HG03025 (cell line): ENCODE measurements at regions not wholly inside any gene's neighbourhood (a gene's known extent, or its start where the extent isn't known, plus 50 kb on each side); places are given as distances from the start of the nearest gene placed in this dataset.
"Not testable (repeated sequence)": the region's sequence is repeated elsewhere in the genome, so short reads cannot be mapped to it uniquely, and the experiment has no call there.

ENCODE experiments used
- ATAC-seq: cut with Tn5 transposase; IDR thresholded peaks from one replicate; pipeline ENCODE4 v1.9.1; 2021; ENCODE audit warnings: mild to moderate bottlenecking, moderate library complexity; ENCODE audit not compliant: unreplicated experiment, low FRiP score

DNA sequence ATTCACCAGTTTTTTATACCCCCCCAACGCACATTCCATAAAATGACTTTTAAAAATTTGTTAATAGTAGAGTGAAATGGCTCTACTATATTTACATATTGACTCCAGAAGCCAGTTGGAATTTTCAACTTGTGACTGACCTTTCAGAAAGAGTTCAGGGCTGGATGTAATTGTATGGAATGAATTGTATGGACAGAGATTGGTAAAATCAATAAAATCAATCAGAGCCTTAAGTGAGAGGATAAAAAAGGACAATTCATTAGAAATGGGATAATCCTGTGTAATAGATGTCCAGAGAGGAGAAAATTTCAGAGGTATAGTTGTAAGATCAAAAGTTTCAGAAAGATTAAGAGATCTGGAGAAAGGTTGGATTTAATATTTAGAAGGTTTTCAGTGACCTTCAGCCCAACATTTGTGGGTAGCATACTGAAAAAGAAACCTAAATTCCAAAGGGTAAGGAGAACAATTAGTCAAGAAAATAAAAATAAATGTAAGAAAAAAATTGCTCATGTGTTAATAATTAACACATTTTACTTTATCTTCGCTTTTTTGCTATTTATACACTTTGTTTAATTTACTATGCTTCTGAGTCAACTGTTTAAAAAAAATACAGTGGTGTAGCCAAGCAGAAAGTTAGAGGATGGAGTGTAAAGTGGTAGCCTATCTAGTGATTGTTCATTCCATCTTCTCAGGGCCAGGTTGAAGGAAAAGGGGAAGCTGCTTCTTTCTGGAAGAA is 385.4 kb upstream of the TMEFF2 start:
- ATAC-seq, result no peak

DNA sequence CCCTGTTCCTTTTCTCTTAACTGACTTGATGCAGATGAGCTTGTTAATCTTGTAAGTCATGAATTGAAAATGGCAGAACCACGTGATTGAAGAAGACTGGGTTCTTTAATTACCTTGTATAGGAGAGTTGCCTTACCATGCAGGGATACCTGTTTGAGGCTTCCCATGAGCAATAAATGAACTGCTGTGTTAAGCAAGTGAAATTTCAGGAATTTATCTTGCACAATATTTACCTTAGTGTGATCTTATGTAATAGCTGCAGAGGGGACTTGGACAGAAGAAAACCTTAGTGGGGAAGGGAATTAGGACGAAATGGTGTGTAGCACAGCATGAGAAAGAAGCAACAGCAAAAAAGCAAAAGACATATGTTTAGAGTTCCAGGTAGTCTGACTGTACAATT is 384.0 kb upstream of the TMEFF2 start:
- no peak for ATAC-seq

DNA sequence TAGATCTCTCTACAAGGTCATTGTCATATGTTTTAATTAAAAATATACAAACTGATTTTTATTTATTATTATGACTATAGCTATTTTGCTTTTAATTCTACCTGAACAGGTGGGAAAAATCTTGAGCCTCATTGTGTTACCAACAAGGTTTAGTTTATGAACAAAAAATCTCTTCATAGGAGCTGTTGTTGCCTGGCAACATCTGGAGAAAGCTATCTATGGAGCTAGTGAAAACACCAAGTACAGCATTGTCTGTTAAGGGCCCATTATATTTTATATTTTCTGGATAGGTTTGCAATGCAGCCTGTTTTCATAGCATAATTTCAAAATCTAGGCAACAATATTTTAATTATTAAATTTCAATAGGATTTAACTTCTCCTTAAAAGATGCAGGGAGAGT is 383.0 kb upstream of the TMEFF2 start:
- no peak for ATAC-seq

DNA sequence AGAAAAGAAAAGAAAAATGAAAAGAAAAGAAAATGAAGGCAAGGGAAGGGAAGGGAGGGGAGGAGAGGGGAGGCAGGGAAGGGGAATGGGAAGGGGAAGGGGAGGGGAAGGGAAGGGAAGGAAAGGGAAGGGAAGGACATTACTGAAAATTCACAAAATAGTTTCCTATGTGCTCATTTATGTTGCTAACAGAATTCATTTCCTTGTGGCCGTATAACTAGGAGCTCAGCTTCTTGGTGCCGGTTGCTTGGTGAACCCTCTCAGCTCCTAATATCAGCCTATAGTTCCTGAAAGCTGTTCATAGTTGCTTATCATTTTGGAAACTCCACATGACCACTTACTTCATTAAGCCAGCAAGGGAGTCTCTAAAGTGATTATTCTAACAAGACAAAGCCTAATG is 379.8 kb upstream of the TMEFF2 start:
- no peak for ATAC-seq

DNA sequence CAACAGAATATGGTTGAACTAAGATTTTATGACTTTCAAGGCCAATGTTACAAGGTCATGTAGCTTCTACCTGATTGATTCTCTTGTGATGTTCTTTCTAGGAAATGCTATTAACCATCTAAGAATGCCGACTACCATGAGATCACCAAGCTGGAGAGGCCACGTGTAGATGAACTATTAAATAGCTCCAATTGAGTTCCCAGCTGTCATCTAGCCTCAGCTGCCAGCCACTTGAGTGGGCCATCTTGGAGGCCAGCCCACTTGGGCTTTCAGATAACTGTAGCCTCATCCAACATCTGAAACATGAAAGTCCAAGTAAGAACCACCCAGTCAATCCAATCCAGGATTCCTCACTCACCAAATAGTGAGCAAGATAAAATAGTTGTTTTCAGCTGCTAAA is 376.9 kb upstream of the TMEFF2 start:
- no peak for ATAC-seq

DNA sequence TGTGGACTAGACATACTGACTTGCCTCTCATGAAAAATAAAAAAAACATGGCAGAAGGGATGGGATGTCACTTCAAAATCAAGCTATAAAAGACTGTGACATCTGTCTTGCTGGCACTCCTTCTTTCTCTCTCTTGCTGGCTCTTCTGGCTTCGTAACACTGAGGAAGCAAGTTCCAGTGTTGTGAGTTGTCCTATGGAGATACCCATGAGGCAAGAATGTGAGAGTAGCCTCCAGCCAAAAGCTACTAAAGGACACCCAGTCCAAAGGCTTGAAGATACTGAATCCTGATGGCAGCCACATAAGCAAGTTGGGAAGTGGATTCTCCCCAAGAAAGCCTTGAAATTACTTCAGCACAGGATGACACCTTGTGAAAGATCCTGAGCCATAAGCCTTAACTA is 376.1 kb upstream of the TMEFF2 start:
- no peak for ATAC-seq

DNA sequence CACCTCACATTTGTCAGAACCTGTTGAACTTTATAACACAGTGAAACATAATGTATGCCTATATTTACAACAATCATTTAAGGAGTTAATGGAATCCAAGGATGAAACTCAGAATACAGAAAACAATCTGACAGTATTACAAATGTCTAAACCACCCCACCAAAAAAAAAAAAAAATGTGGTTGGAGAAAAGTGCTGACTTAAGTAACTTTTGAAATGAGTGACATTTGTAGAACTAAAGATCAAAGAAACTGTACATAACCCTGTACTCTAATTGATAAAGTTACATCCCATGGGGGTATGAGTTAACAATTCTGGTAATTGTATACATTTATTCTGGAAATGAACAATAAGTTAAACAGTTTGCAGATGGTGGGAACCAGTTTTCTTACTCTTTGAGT is 372.1 kb upstream of the TMEFF2 start:
- ATAC-seq, result no peak

DNA sequence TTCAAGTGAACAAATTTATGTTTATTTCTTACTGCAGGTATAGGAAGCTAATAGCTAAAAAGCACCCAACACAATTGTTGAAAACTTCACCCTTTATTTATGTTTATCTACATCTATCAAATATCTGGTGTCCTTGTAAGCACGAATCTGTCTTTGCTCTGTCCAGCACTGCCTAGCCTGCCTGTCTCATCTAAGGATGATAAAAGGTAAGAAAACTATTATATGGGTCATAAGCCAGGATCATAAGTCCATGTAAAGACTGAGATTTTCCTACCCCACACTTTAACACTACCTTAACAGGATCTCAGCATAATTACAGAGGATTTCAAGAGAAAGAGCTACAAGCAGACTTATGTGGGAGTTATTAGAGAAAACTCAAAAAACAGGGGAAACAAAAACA is 365.6 kb upstream of the TMEFF2 start:
- ATAC-seq, result no peak

DNA sequence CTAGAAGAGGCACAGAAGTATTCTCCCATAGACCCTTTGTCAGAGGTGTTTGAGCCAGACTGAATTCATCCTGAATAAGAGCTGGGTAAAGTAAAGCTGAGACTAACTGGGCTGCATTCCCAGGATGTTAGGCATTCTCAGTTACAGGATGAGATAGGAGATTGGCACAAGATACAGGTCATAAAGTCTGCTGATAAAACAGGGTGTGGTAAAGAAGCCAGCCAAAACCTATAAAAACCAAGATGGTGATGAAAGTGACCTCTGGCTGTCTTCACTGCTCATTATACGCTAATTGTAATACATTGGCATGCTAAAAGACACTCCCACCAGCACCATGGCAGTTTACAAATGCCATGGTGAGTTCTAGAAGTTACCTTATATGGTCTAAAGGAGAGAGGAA is 364.9 kb upstream of the TMEFF2 start:
- ATAC-seq, result no peak

DNA sequence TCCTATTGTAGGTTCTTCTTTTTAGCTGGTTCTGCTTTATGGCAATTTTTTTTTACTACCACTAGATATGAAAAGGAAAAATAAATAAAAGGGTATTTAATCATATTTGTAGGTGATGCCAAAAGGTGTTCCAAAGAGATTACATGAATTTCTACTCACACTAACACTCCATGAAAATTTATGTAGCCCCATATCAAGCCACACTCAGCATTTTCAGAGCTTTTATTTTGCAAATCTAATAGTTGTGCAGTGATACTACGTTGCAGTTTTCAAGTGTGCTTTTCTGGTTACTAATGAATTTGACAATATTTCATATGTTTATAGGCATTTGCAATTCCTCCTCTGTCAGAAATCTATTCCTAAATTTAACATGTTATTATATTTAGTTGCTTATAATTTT is 363.9 kb upstream of the TMEFF2 start:
- ATAC-seq, result no peak

DNA sequence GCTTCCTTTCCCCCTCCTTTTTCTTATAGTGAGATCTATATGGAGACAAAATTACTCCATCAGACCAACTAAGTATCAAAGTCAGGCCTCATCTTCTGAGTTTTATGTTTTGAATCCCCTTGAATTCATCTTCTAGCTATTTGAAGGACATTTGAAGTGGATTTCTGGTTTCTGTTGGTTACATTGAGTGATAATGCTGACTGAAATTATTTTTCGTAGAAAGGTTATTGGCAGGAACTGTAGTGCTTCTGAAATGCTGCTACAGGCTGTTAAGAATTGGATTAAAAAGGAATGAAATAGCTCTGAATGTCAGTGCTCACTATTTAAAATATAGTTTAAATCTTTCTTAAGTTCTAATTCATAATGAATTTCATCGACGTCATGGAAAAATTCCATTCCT is 361.0 kb upstream of the TMEFF2 start:
- ATAC-seq, result no peak

DNA sequence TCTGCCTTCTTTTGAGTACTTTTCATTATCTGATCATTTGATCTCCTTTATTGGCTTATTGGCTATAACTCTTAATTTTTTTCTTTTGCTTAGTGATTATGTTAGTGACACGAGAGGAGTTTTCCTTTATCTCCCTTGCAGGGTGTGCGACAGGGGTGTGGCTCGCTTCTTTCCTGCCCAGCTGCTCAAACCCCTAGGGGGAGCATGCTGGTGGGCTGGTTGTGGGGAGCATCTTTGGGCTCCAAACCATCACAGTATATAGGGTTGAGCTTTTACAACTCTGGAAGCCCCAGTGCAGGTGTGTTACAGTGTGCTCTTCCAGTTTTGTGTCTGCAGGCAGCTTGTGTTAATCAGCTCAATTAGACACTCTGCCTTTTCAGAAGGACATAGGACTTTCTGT is 357.0 kb upstream of the TMEFF2 start:
- ATAC-seq, result no peak

DNA sequence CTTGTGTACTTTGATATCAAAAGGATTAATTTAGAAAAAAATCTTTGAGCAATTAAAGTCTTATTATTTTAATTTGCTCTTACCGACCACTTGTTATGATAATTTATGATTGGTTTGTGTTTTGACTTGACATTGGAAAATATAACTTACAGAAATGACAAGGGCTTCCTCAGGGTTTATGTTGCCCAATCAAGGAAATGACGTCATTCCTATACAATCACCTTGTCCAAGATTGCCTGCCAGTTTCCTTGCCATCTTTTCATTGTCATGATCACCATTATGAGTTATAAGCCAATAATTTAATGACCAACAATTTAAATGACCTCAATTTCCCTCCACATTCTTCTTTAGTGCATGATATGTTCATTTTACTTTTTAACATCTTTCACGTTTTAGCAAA is 351.8 kb upstream of the TMEFF2 start:
- ATAC-seq, result no peak

DNA sequence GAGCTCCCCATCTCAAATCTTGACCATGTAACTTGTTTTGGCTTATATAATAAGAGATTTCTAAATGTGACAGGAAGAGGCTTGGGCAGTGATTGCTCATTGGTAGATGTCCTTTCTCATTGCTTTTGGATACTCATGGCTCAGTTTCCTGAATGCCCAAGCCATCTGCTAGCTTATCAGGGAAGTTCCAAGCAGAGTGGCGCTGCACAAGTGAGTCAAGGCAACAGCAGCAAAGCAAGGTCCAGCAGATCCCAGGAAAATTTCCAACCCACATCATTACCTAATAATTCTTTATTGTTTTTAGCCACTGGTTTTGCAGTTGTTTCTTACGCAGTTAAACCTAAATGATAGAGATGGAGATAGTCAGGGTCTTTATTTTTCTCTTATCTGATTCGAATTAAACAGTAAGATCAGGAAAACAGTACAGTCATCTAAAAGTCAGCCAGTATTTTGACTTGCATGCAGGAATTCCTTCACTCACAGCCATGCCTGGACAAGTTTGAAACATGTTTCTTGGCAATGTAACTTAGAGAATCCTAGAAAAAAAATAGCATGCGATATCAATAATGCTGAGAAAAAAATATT is 349.7 kb upstream of the TMEFF2 start:
- no peak for ATAC-seq

DNA sequence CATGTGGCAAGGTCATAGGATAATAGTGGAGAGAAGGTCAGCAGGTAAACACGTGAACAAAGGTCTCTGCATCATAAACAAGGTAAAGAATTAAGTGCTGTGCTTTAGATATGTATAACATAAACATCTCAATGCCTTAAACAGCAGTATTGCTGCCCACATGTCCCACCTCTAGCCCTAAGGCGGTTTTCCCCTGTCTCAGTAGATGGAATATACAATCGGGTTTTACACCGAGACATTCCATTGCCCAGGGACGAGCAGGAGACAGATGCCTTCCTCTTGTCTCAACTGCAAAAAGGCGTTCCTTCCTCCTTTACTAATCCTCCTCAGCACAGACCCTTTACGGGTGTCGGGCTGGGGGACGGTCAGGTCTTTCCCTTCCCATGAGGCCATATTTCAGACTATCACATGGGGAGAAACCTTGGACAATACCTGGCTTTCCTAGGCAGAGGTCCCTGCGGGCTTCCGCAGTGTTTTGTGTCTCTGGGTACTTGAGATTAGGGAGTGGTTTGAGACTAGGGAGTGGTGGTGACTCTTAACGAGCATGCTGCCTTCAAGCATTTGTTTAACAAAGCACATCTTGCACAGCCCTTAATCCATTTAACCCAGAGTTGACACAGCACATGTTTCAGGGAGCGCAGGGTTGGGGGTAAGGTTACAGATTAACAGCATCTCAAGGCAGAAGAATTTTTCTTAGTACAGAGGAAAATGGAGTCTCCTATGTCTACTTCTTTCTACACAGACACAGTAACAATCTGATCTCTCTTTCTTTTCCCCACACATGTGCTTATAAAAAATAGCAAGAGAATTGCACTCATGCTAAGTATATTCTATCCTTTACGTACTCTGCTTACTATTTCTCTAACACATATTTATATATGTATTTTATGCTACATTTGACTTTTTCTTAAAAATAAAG is 347.7 kb upstream of the TMEFF2 start:
- ATAC-seq, result not testable (repeated sequence)

DNA sequence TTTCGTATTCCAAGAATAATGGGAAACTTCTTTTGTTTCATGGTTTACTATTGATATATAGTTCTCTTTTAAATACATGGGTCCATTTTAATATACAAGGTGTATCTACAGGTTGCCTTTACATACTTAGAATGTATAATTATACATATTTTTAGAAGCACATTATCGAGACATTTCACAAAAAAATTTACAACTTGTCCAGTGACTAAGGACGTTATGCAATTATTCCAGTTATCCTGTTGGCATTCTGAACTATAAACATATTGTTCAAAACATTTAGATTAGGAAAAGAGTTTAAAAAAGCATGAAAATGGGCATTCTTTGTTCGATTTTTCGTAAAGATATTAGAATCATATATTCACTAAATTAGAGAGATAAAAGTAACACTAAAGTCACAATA is 344.6 kb upstream of the TMEFF2 start:
- ATAC-seq, result no peak

DNA sequence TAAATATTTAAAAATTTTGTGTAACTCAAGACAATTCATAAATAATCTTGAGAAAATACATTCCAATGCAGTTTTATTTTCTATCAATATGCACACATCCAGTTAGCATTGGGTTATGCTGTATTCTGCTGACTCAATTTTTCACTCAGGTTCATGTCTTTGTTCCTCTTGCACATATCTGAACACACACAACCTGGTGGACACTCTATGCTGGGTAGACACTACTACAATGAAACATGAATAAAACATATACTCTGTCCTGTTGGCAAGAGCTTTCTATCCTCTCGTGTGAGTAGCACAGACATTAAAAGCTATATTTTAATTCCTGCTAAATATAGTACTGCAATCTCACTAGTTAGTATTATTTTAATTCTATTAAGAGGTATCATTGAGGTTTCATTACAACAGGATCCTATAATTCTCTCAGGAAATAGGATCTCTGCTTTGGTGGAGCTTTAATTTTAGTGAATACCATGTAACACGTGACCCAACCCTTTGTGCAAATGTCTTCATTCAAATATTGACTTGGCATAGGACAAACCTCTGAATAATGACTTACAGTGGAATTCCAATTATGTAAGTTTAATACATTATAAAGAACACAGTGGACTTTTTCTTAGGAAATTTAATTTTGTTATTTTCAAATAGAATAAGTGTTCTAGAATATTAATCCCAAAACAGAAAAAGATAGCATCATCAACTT is 342.3 kb upstream of the TMEFF2 start:
- no peak for ATAC-seq

DNA sequence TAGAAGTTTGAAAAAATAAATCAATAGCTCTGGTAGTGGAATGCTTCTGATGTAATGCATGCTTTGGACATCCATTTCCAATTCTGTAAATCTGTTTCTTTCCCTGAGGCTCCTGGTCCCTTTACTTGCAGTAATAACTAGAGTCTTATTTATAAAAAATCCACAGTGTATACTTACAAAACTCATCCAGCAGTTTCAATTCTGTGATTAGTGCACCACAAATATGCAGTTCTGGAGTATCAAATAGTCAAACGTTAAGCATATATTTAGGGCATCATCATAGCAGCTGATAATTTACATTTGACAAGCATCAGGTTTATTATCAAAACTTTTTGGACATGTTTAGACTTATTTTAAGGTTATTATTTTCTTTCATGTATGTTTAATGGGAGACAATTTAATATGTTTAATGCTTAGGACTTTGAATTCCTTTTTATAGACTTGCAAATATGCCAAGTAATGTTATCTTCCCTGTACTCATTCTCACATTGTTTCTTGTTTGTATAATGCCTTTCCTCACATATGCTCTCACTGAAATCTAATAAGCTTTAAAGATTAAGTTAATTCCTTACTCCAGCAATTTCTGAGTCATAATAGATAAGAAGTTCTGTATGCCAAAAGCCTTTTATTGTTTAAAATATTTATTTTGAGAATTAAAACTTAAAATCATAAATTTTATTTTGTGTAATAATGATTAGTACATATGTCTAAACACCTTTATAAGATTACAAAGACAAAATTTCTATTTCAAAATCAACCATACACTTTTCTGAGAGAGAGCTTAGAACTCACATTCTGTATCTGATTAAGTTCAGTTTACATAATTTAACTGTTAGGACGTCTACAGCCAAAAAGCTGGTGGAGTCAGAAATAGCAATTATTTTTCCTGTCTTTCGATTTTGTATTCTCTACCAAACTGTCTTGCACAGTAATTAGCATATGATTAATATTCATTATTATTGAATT is 341.5 kb upstream of the TMEFF2 start:
- ATAC-seq, result no peak

DNA sequence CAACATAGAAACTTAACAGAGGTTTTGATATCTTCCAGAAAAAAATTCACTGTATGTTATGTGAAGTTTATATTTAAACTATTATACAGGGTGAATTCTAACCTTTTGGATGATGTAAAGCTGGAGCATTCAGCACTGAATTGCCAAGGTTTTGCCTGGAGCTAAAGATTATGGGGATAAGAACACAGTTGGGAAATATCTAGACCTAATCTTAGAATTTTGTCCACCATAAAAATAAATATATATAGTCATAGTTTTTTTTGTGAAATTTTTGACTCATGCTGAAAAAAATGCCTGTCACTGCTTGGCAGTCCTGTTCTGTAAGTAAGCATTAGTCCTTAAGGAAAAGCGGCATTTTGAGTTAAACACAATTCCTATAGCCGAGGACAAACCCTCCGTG is 339.3 kb upstream of the TMEFF2 start:
- no peak for ATAC-seq
